ENCODE measurements at regions not wholly inside any gene's neighbourhood (a gene's known extent, or its start where the extent isn't known, plus 50 kb on each side); places are given as distances from the start of the nearest gene placed in this dataset.

DNA sequence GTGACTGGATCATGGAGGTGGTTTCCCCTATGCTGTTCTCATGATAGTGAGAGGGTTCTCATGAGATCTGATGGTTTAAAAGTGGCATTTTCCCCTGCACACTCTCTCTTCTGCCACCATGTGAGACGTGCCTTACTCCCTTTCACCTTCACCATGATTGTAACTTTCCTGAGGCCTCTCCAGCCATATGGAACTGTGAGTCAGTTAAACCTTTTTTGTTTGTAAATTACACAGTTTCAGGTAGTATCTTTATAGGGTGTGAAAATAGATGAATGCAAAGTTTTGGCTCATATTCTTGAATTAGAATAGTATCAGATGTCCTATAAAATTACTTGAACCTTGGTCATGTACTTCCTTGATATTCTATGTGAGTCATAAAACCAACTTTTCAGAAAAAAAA is 252.1 kb upstream of the TMEM229A start:
- TF ChIP-seq RAD21 (IDR thresholded peaks at IDR 0.05 in 1 of 2, conservative IDR thresholded peaks at IDR 0.05 in 1 of 2; ENCODE audit: low read depth in 2 of 2, low read length in 2 of 2) (no peak), CTCF (IDR thresholded peaks at IDR 0.05; ENCODE audit: control extremely low read depth in 1 of 3, insufficient read depth in 1 of 3, low read depth in 1 of 3, low read length in 3 of 3) (no peak), RBBP5 (IDR thresholded peaks at IDR 0.05; ENCODE audit: borderline replicate concordance, low read depth, low read length) (no peak), EZH2 (IDR thresholded peaks at IDR 0.05; ENCODE audit: low read depth, low read length, severe bottlenecking) (no peak), KDM1A (IDR thresholded peaks at IDR 0.05; ENCODE audit: borderline replicate concordance, low read length) (no peak), SRF (IDR thresholded peaks at IDR 0.05; ENCODE audit: low read depth, low read length) (no peak), SP1 (IDR thresholded peaks at IDR 0.05; ENCODE audit: low read depth, low read length) (no peak)
